LNCAP (cell line): ENCODE measurements at regions not wholly inside any gene's neighbourhood (a gene's known extent, or its start where the extent isn't known, plus 50 kb on each side); places are given as distances from the start of the nearest gene placed in this dataset.

Experiments
- TF ChIP-seq, protein P1 (sequence below): fragments of 450-650 bp; IDR thresholded peaks from 2 replicates; pipeline ENCODE4 v1.5.1; 2017; ENCODE audit warnings: mild to moderate bottlenecking

GRCh38 chr15:53074221-53074620 is 284.1 kb upstream of the ONECUT1 start:
- TF ChIP-seq, protein P1, sequence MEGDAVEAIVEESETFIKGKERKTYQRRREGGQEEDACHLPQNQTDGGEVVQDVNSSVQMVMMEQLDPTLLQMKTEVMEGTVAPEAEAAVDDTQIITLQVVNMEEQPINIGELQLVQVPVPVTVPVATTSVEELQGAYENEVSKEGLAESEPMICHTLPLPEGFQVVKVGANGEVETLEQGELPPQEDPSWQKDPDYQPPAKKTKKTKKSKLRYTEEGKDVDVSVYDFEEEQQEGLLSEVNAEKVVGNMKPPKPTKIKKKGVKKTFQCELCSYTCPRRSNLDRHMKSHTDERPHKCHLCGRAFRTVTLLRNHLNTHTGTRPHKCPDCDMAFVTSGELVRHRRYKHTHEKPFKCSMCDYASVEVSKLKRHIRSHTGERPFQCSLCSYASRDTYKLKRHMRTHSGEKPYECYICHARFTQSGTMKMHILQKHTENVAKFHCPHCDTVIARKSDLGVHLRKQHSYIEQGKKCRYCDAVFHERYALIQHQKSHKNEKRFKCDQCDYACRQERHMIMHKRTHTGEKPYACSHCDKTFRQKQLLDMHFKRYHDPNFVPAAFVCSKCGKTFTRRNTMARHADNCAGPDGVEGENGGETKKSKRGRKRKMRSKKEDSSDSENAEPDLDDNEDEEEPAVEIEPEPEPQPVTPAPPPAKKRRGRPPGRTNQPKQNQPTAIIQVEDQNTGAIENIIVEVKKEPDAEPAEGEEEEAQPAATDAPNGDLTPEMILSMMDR: no peak

DNA sequence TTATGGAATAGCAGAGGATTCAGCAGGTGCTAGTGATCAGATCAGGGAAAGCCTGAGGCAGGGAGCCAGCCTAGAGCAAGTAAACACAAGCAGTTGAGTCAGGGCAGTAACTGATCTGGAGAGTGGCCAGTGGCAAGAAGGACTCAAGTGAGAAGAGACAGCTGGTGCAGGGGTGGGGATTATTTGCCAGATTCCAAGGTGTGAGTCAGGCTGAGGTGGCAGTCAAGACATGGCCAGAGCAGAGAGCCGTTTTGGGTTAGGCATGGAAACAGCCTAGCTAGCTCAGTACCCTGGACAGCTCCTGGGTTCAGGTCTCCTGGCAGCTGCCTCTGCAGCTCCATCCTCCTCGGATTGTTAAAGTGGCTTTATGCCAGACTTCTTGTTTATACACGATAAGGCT is 281.9 kb upstream of the ONECUT1 start:
- TF ChIP-seq, protein P1: no peak

GRCh38 chr15:53068636-53069035 is 278.5 kb upstream of the ONECUT1 start:
- TF ChIP-seq, protein P1: no peak

DNA sequence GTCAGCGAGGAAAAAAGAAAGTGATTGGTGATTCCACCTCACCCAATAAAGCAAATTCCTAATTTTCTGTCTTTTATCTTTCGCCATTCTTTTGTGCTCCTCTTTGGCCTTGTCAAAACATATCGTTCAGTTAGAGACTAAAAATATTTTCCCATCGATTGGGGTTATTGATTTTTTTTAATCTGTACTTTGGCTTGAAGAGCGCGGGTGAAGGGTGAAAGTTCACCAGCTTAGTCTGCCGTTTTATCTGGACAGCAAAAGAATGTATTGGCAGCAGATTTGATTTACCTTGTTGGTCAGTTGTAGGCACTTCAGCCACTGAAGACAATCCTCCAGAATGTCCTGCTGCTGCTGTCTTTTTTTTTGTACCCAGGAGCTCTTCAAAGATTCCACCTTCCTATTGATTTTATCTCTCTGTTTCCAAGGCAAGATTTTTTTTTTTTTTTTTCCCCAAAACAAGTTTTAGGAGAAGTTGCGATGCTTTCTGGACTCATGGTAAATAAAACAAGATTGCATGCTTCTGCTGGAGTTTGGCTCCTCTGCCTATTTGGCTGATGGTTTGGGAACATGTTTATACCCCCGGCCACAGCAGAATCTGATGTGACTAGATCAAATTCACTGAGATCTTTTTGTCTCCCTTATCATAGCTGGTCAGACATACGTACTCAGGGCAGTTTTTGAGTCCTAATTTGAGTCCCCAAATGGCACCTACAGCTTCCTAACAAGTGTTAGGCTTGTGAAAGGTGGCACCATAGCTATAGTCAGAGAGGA is 269.3 kb upstream of the ONECUT1 start:
- TF ChIP-seq, protein P1: no peak

DNA sequence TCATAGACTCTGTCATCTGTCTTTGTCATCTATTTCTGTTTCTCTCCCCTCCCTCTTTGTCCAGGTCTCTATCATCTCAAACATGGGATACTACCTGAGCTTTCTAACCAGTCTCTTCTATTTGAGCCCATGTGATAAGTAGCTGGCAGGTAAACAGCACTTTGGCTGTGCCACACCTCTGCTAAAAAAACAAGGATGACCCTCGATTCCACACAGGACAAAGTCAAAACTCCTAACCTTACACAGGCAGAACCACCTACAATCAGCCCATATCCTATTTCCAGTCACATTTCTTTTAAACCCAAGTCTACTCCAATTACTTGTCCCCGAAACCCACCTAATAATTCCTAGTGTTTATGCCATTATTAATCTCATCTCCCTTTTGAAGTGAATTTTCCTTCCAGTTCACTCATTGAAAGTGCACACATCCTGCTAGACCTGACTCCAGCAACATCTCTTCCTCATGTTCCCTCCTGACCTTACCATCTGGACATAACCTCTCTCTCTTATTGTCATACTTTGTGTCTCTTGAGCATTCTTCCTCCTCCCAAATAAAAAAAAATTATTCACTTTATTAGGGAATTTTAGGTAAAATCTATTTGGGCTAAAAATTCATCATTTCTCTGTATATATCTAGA is 256.1 kb upstream of the ONECUT1 start:
- TF ChIP-seq, protein P1: no peak

DNA sequence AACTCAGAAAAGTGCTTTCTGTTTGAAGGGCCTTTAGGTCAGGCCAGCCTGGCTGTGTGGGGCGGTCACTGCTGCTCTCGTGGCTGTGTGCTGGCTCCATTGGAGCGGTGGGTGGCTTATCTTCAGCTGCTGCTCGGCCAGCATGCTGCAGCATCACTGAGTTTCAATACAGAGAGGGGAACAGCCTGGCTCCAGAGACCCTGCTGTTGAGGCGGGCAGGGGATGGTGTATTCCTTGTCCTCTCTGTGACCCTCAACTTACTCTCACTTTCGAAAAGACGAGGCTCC is 248.5 kb upstream of the ONECUT1 start:
- TF ChIP-seq, protein P1: no peak

GRCh38 chr15:53037904-53038654 is 247.9 kb upstream of the ONECUT1 start:
- TF ChIP-seq, protein P1: no peak
